ENCODE measurements at regions not wholly inside any gene's neighbourhood (a gene's known extent, or its start where the extent isn't known, plus 50 kb on each side); places are given as distances from the start of the nearest gene placed in this dataset.
A peak's percentile ranks its signal among the peaks of the same experiment; 100 is the strongest.

- DNase-seq (ENCODE audit: low read depth), result no peak
- CTCF ChIA-PET, result interaction anchor here (0.8 kb wide), 1 partner anchor 15 kb away, joined by 3 read pairs; no protein-coding TSS in a partner anchor
- POLR2A ChIA-PET, result no interaction called here
These were observed 1118.7 kb upstream of the TMEM132C start for GRCh38 chr12:127148318-127148717.

DNA sequence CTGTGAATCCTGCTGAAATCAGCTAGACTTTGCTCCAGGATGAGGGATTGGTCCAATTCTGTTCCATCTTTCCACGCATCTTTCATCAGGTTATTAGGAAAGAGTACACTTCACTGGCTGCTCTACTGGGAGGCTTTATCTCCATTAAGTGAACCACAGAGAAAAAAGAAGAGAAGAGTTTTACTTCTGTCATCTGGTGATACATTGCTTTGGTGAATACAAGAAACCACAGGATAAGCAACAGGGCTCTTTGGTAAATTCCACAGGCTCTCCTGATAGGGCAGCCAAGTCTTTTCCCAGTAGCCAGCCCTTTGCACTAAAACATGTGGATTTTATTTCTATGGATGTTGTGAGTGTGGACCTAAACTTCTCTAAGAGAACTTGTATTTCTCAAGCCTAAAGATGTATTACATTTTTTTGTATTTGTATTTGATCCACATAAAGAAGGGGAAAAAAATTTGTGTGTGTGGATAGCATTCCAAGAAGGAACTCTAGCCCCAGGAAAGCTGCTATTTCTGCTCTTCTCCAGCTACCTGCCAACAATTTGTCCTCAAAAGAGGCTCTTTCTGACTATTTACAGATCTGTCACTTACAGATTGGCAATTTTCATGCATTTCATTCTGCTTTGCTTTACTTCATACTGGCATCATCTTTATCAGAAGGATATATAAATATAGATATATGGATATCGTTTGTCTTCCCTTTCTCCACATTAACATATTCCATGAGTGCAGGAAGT is 1117.6 kb upstream of the TMEM132C start:
- TF ChIP-seq, protein P1, sequence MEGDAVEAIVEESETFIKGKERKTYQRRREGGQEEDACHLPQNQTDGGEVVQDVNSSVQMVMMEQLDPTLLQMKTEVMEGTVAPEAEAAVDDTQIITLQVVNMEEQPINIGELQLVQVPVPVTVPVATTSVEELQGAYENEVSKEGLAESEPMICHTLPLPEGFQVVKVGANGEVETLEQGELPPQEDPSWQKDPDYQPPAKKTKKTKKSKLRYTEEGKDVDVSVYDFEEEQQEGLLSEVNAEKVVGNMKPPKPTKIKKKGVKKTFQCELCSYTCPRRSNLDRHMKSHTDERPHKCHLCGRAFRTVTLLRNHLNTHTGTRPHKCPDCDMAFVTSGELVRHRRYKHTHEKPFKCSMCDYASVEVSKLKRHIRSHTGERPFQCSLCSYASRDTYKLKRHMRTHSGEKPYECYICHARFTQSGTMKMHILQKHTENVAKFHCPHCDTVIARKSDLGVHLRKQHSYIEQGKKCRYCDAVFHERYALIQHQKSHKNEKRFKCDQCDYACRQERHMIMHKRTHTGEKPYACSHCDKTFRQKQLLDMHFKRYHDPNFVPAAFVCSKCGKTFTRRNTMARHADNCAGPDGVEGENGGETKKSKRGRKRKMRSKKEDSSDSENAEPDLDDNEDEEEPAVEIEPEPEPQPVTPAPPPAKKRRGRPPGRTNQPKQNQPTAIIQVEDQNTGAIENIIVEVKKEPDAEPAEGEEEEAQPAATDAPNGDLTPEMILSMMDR (IDR thresholded peaks at IDR 0.05; ENCODE audit: insufficient read depth, low read depth, low read length), result no peak
- no peaks in the 10 kb centered on the region for H3K27me3 ChIP-seq (ENCODE audit: control insufficient read depth, insufficient read depth, low read length)
- peak; percentile 70 for DNase-seq (ENCODE audit: low read depth)
- no peak overlapping the region for H3K4me3 ChIP-seq (ENCODE audit: low read depth, low read length)
- ChIA-PET POLR2A (no interaction called here), CTCF (interaction anchor here (0.8 to 2.2 kb wide), 5 partner anchors 37 to 143 kb away, joined by 3 to 8 read pairs (median 5); no protein-coding TSS in a partner anchor)
- no peaks in the 10 kb centered on the region for H3K36me3 ChIP-seq (ENCODE audit: control insufficient read depth, insufficient read depth, low read length)

More at GRCh38 chr12:127148318-127148717, 1118.7 kb upstream of the TMEM132C start:
- Histone ChIP-seq H3K4me3 (ENCODE audit: low read depth, low read length) (no peak overlapping the region), H3K36me3 (ENCODE audit: control insufficient read depth, insufficient read depth, low read length) (no peaks in the 10 kb centered on the region), H3K27me3 (ENCODE audit: control insufficient read depth, insufficient read depth, low read length) (no peaks in the 10 kb centered on the region)
- TF ChIP-seq, protein P1 (IDR thresholded peaks at IDR 0.05; ENCODE audit: insufficient read depth, low read depth, low read length), result no peak

DNA sequence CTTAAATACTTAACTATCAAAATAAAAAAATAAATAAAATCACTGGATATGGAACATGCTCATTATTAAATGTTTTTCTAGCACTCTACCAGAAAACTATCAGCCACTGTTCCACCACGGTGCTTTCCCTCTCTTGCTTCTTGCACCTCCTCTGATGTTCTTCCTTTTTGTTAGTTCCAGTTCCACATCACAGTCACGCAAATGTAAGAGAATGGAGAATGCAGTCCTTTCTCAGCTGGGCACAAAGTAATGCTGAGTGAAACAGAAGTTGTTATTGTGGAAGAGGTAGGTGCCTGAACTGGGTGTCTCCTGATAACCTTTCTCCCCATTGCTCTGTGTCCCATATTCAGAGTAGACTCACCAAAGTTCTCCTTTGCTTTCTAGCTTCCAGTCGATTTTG is 1116.9 kb upstream of the TMEM132C start:
- no peak for DNase-seq (ENCODE audit: low read depth)
- ChIA-PET CTCF (interaction anchor here (0.8 to 2.2 kb wide), 6 partner anchors 16 to 143 kb away, joined by 3 to 8 read pairs (median 4); no protein-coding TSS in a partner anchor), POLR2A (interaction anchor here (0.6 kb wide), 1 partner anchor 20 kb away, joined by 8 read pairs; no protein-coding TSS in a partner anchor)
- Histone ChIP-seq H3K36me3 (ENCODE audit: control insufficient read depth, insufficient read depth, low read length) (no peaks in the 10 kb centered on the region), H3K27me3 (ENCODE audit: control insufficient read depth, insufficient read depth, low read length) (no peaks in the 10 kb centered on the region), H3K4me3 (ENCODE audit: low read depth, low read length) (no peak overlapping the region)
- TF ChIP-seq, protein P1 (IDR thresholded peaks at IDR 0.05; ENCODE audit: insufficient read depth, low read depth, low read length), result no peak

- TF ChIP-seq, protein P1 (IDR thresholded peaks at IDR 0.05; ENCODE audit: insufficient read depth, low read depth, low read length), result no peak
- Histone ChIP-seq H3K36me3 (ENCODE audit: control insufficient read depth, insufficient read depth, low read length) (no peaks in the 10 kb centered on the region), H3K27me3 (ENCODE audit: control insufficient read depth, insufficient read depth, low read length) (no peaks in the 10 kb centered on the region), H3K4me3 (ENCODE audit: low read depth, low read length) (no peak overlapping the region)
- POLR2A ChIA-PET, result interaction anchor here (0.6 kb wide), 1 partner anchor 19 kb away, joined by 8 read pairs; no protein-coding TSS in a partner anchor
- CTCF ChIA-PET, result interaction anchor here (1.0 to 2.2 kb wide), 6 partner anchors 16 to 205 kb away, joined by 3 to 8 read pairs (median 5); no protein-coding TSS in a partner anchor
- DNase-seq (ENCODE audit: low read depth), result no peak
These were observed 1116.5 kb upstream of the TMEM132C start for GRCh38 chr12:127150479-127150878.

DNA sequence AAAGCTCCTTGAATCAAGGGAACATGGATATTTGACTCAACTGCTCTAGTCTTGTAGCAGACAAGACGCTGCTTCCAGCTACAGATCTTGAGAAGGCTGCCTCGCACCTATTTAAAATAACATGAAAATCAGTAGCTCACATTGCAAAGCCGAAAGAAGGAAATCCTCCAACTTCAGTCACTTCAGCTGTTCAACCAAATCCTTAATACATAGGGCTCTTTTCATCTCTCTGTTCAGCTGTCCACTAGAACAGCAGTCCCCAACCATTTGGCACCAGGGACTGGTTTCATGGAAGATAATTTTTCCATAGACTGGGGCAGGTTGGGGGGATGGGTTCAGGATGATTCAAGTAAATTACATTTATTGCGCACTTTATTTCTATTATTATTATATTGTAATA is 1116.0 kb upstream of the TMEM132C start:
- ChIA-PET CTCF (interaction anchor here (1.0 to 2.2 kb wide), 6 partner anchors 15 to 204 kb away, joined by 3 to 8 read pairs (median 5); no protein-coding TSS in a partner anchor), POLR2A (interaction anchor here (0.6 kb wide), 1 partner anchor 15 kb away, joined by 13 read pairs; no protein-coding TSS in a partner anchor)
- DNase-seq (ENCODE audit: low read depth), result no peak
- TF ChIP-seq, protein P1 (IDR thresholded peaks at IDR 0.05; ENCODE audit: insufficient read depth, low read depth, low read length), result no peak
- no peaks in the 10 kb centered on the region for H3K27me3 ChIP-seq (ENCODE audit: control insufficient read depth, insufficient read depth, low read length)
- H3K36me3 ChIP-seq (ENCODE audit: control insufficient read depth, insufficient read depth, low read length), result no peaks in the 10 kb centered on the region
- H3K4me3 ChIP-seq (ENCODE audit: low read depth, low read length), result no peak overlapping the region
